ENCODE measurements at regions not wholly inside any gene's neighbourhood (a gene's known extent, or its start where the extent isn't known, plus 50 kb on each side); places are given as distances from the start of the nearest gene placed in this dataset.

DNA sequence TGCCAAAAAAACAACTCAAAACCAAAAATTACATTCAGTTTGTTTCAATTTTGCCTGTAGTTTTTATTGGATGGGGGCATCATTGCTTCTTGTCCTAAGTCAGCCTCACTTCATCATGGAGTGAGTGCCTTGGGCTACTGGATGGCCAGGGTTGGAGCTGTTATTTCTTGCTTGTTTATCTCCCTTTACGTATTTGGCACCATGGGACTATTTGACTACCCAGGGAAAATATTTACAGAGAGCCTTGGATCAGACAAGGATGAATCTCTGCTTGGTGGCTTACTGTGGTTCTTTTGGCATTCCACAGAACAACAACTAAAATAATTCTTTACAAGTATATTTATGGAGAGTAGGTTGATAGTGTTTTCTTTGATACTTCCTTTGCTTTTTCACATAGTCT, 160.8 kb upstream of the SEL1L start:
- no peak for TF ChIP-seq POLR2A (IDR thresholded peaks at IDR 0.05)
- TF ChIP-seq, protein P1, sequence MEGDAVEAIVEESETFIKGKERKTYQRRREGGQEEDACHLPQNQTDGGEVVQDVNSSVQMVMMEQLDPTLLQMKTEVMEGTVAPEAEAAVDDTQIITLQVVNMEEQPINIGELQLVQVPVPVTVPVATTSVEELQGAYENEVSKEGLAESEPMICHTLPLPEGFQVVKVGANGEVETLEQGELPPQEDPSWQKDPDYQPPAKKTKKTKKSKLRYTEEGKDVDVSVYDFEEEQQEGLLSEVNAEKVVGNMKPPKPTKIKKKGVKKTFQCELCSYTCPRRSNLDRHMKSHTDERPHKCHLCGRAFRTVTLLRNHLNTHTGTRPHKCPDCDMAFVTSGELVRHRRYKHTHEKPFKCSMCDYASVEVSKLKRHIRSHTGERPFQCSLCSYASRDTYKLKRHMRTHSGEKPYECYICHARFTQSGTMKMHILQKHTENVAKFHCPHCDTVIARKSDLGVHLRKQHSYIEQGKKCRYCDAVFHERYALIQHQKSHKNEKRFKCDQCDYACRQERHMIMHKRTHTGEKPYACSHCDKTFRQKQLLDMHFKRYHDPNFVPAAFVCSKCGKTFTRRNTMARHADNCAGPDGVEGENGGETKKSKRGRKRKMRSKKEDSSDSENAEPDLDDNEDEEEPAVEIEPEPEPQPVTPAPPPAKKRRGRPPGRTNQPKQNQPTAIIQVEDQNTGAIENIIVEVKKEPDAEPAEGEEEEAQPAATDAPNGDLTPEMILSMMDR (IDR thresholded peaks at IDR 0.05): no peak
